ENCODE measurements at regions not wholly inside any gene's neighbourhood (a gene's known extent, or its start where the extent isn't known, plus 50 kb on each side); places are given as distances from the start of the nearest gene placed in this dataset.
A peak's percentile ranks its signal among the peaks of the same experiment; 100 is the strongest.

DNA sequence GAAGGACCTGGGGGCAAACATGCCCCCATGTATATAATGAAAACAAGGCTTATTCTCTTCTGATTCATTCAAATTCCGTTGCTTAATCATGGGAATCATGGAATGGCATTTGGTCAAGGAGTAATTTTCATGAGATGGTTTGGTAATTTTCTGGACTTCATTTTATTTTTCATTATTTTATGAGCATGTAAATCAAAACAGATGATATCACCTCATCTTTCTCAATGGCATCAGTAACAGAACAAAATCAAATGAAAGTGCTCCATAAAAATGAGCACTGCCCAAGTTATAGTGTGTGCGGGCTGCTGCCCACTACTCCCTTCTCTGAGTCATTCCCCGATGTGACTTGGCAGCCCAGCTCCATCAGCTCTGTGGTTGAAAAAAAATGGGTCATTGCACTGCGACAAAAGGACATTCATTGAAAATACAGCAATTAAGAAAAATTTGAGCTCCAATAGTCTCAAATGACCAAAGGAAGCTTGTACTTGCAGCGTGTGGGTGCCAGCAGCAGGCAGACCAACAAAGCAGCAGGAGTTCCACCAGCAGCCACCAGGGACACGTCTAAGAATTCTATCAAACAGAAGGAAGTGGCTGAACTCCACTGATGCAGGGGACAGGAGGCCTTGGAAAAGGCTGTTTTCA lies 84.3 kb upstream of the VAV3 start:
- H3K36me3 Mint-ChIP-seq (ENCODE audit: low read depth), result no peaks in the 10 kb centered on the region
- peak; percentile 65 for DNase-seq (ENCODE audit: low spot score)
- peak overlapping the region; percentile 44; the same call in 1 of the 2 replicates for H2AFZ ChIP-seq
- H3K4me1 Mint-ChIP-seq, result peaks cover 27% of the 10 kb centered on the region
- no peaks in the 10 kb centered on the region for H4K20me1 ChIP-seq (replicated peaks; ENCODE audit: insufficient read depth)
- H3K9me2 ChIP-seq (ENCODE audit: insufficient read depth), result no peaks in the 10 kb centered on the region; the same call in 1 of the 2 replicates
- peak; percentile 76 for ATAC-seq
- H3K4me3 Mint-ChIP-seq, result no peak overlapping the region
- H3K4me1 ChIP-seq (ENCODE audit: insufficient read depth), result peaks cover 41% of the 10 kb centered on the region
- H3K4me2 ChIP-seq, result no peak overlapping the region
- no peaks in the 10 kb centered on the region for H3K36me3 ChIP-seq (ENCODE audit: insufficient read depth)
- H3K27me3 Mint-ChIP-seq (ENCODE audit: insufficient read depth, low read depth, poor library complexity), result peaks cover 2% of the 10 kb centered on the region
- no peak overlapping the region for H3K4me3 ChIP-seq
- H3K27ac Mint-ChIP-seq, result no peak overlapping the region
- H3K9me3 Mint-ChIP-seq, result no peaks in the 10 kb centered on the region
- H3K79me2 ChIP-seq (replicated peaks; ENCODE audit: insufficient read depth), result no peaks in the 10 kb centered on the region
- H3K27me3 ChIP-seq (ENCODE audit: insufficient read depth), result no peaks in the 10 kb centered on the region
- H3F3A ChIP-seq (replicated peaks; ENCODE audit: low read depth), result no peaks in the 10 kb centered on the region
- TF ChIP-seq EZH2 (IDR thresholded peaks at IDR 0.05; ENCODE audit: low read depth, unreplicated experiment), result no peak
- TF ChIP-seq, protein P1, sequence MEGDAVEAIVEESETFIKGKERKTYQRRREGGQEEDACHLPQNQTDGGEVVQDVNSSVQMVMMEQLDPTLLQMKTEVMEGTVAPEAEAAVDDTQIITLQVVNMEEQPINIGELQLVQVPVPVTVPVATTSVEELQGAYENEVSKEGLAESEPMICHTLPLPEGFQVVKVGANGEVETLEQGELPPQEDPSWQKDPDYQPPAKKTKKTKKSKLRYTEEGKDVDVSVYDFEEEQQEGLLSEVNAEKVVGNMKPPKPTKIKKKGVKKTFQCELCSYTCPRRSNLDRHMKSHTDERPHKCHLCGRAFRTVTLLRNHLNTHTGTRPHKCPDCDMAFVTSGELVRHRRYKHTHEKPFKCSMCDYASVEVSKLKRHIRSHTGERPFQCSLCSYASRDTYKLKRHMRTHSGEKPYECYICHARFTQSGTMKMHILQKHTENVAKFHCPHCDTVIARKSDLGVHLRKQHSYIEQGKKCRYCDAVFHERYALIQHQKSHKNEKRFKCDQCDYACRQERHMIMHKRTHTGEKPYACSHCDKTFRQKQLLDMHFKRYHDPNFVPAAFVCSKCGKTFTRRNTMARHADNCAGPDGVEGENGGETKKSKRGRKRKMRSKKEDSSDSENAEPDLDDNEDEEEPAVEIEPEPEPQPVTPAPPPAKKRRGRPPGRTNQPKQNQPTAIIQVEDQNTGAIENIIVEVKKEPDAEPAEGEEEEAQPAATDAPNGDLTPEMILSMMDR (conservative IDR thresholded peaks at IDR 0.05; ENCODE audit: low read depth in 2 of 2), result peak; percentile 32 to 62
- TF ChIP-seq ZNF114 (CRISPR knock-in tag; IDR thresholded peaks at IDR 0.05), result no peak
- H3K27ac ChIP-seq (ENCODE audit: low read depth), result no peak overlapping the region

DNA sequence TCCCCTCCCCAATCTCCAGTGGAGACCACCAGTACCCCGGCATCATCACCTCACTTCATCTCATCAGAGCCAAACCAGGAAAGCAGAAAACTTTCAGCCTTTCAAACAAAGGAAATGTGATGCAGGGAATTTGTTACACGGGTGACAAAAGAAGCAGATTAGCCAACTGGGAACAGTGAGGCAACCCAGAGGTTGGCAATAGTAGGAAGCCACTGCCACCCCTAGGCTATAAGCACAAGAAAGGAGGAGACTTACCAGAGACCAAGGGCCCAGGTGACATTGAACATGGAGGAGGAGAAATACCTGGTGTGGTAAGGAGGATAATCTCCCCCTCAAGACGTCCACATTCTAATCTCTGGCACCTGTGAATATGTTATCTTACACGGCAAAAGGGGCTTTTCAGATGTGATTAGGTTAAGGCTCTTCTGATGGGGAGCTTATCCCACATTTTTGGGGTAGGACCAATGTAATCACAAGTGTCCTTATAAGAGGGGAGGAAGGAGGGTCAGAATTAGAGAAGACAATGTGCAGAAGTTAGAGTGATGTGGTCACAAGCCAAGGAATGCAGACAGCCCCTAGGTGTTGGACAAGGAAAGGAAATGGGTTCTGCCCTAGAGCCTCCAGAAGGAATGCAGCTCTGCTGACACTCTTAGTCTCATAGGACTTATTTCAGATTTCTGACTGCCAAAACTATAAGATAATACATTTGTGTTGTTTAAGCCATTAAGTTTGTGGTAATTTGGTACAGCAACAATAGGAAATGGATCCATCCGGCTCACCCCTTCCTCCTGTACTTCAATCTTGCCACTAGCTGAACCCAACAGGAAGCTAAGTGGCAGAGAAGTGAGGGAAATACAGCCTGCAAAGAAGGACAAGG lies 83.6 kb upstream of the VAV3 start:
- ATAC-seq (no peak), DNase-seq (ENCODE audit: low spot score) (no peak)
- peaks cover 2% of the 10 kb centered on the region for H3K27me3 Mint-ChIP-seq (ENCODE audit: insufficient read depth, low read depth, poor library complexity)
- no peaks in the 10 kb centered on the region for H3K9me3 Mint-ChIP-seq
- Histone ChIP-seq H3K4me3 (no peak overlapping the region), H3K9me2 (ENCODE audit: insufficient read depth) (no peaks in the 10 kb centered on the region; the same call in 1 of the 2 replicates), H3K27me3 (ENCODE audit: insufficient read depth) (no peaks in the 10 kb centered on the region), H3K27ac (ENCODE audit: low read depth) (no peak overlapping the region), H3K4me1 (ENCODE audit: insufficient read depth) (peaks cover 34% of the 10 kb centered on the region), H3K4me2 (no peak overlapping the region), H3K79me2 (replicated peaks; ENCODE audit: insufficient read depth) (no peaks in the 10 kb centered on the region), H3F3A (replicated peaks; ENCODE audit: low read depth) (no peaks in the 10 kb centered on the region), H4K20me1 (replicated peaks; ENCODE audit: insufficient read depth) (no peaks in the 10 kb centered on the region), H3K36me3 (ENCODE audit: insufficient read depth) (no peaks in the 10 kb centered on the region), H2AFZ (no peak overlapping the region)
- no peaks in the 10 kb centered on the region for H3K36me3 Mint-ChIP-seq (ENCODE audit: low read depth)
- H3K27ac Mint-ChIP-seq, result no peak overlapping the region
- H3K4me1 Mint-ChIP-seq, result peaks cover 25% of the 10 kb centered on the region
- no peak overlapping the region for H3K4me3 Mint-ChIP-seq
- TF ChIP-seq EZH2phosphoT487 (IDR thresholded peaks at IDR 0.05; ENCODE audit: unreplicated experiment), result no peak
- TF ChIP-seq, protein P2, sequence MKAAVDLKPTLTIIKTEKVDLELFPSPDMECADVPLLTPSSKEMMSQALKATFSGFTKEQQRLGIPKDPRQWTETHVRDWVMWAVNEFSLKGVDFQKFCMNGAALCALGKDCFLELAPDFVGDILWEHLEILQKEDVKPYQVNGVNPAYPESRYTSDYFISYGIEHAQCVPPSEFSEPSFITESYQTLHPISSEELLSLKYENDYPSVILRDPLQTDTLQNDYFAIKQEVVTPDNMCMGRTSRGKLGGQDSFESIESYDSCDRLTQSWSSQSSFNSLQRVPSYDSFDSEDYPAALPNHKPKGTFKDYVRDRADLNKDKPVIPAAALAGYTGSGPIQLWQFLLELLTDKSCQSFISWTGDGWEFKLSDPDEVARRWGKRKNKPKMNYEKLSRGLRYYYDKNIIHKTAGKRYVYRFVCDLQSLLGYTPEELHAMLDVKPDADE (IDR thresholded peaks at IDR 0.05), result no peak
- TF ChIP-seq ZNF331 (CRISPR knock-in tag; IDR thresholded peaks at IDR 0.05; ENCODE audit: low read depth), result no peak
- TF ChIP-seq, protein P1 (conservative IDR thresholded peaks at IDR 0.05; ENCODE audit: low read depth in 2 of 2), result no peak
- TF ChIP-seq EZH2 (IDR thresholded peaks at IDR 0.05; ENCODE audit: low read depth, unreplicated experiment), result no peak
- TF ChIP-seq, protein P3, sequence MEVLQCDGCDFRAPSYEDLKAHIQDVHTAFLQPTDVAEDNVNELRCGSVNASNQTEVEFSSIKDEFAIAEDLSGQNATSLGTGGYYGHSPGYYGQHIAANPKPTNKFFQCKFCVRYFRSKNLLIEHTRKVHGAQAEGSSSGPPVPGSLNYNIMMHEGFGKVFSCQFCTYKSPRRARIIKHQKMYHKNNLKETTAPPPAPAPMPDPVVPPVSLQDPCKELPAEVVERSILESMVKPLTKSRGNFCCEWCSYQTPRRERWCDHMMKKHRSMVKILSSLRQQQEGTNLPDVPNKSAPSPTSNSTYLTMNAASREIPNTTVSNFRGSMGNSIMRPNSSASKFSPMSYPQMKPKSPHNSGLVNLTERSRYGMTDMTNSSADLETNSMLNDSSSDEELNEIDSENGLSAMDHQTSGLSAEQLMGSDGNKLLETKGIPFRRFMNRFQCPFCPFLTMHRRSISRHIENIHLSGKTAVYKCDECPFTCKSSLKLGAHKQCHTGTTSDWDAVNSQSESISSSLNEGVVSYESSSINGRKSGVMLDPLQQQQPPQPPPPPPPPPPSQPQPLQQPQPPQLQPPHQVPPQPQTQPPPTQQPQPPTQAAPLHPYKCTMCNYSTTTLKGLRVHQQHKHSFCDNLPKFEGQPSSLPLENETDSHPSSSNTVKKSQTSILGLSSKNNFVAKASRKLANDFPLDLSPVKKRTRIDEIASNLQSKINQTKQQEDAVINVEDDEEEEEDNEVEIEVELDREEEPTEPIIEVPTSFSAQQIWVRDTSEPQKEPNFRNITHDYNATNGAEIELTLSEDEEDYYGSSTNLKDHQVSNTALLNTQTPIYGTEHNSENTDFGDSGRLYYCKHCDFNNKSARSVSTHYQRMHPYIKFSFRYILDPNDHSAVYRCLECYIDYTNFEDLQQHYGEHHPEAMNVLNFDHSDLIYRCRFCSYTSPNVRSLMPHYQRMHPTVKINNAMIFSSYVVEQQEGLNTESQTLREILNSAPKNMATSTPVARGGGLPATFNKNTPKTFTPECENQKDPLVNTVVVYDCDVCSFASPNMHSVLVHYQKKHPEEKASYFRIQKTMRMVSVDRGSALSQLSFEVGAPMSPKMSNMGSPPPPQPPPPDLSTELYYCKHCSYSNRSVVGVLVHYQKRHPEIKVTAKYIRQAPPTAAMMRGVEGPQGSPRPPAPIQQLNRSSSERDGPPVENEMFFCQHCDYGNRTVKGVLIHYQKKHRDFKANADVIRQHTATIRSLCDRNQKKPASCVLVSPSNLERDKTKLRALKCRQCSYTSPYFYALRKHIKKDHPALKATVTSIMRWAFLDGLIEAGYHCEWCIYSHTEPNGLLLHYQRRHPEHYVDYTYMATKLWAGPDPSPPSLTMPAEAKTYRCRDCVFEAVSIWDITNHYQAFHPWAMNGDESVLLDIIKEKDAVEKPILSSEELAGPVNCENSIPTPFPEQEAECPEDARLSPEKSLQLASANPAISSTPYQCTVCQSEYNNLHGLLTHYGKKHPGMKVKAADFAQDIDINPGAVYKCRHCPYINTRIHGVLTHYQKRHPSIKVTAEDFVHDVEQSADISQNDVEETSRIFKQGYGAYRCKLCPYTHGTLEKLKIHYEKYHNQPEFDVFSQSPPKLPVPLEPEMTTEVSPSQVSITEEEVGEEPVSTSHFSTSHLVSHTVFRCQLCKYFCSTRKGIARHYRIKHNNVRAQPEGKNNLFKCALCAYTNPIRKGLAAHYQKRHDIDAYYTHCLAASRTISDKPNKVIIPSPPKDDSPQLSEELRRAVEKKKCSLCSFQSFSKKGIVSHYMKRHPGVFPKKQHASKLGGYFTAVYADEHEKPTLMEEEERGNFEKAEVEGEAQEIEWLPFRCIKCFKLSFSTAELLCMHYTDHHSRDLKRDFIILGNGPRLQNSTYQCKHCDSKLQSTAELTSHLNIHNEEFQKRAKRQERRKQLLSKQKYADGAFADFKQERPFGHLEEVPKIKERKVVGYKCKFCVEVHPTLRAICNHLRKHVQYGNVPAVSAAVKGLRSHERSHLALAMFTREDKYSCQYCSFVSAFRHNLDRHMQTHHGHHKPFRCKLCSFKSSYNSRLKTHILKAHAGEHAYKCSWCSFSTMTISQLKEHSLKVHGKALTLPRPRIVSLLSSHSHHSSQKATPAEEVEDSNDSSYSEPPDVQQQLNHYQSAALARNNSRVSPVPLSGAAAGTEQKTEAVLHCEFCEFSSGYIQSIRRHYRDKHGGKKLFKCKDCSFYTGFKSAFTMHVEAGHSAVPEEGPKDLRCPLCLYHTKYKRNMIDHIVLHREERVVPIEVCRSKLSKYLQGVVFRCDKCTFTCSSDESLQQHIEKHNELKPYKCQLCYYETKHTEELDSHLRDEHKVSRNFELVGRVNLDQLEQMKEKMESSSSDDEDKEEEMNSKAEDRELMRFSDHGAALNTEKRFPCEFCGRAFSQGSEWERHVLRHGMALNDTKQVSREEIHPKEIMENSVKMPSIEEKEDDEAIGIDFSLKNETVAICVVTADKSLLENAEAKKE (CRISPR knock-in tag; IDR thresholded peaks at IDR 0.05), result no peak

Measured in GM23338 (cell line).